ENCODE measurements at regions not wholly inside any gene's neighbourhood (a gene's known extent, or its start where the extent isn't known, plus 50 kb on each side); places are given as distances from the start of the nearest gene placed in this dataset.
"Not testable (repeated sequence)": the region's sequence is repeated elsewhere in the genome, so short reads cannot be mapped to it uniquely, and the experiment has no call there.

GRCh38 chr1:98575955-98576354 is 85.6 kb upstream of the SNX7 start:
- no peaks in the 10 kb centered on the region for H3K27me3 ChIP-seq (ENCODE audit: control insufficient read depth, insufficient read depth, low read length)
- H3K27ac ChIP-seq (ENCODE audit: low read length) = no peak overlapping the region
- H3K9me3 ChIP-seq (ENCODE audit: control insufficient read depth, low read depth, low read length) = no peaks in the 10 kb centered on the region
- no peak overlapping the region for H3K9ac ChIP-seq (ENCODE audit: low read length)
- H3K4me3 ChIP-seq (ENCODE audit: low read length) = no peak overlapping the region
- H3K36me3 ChIP-seq (ENCODE audit: control insufficient read depth, low read depth, low read length) = no peaks in the 10 kb centered on the region
- H3K4me1 ChIP-seq (ENCODE audit: control insufficient read depth, low read depth, low read length) = no peaks in the 10 kb centered on the region

- peaks cover 15% of the 10 kb centered on the region for H3K9me3 ChIP-seq (ENCODE audit: control insufficient read depth, low read depth, low read length)
- H3K4me3 ChIP-seq (ENCODE audit: low read length) = no peak overlapping the region
- H3K27ac ChIP-seq (ENCODE audit: low read length) = no peak overlapping the region
- H3K27me3 ChIP-seq (ENCODE audit: control insufficient read depth, insufficient read depth, low read length) = no peaks in the 10 kb centered on the region
- no peaks in the 10 kb centered on the region for H3K4me1 ChIP-seq (ENCODE audit: control insufficient read depth, low read depth, low read length)
- H3K36me3 ChIP-seq (ENCODE audit: control insufficient read depth, low read depth, low read length) = no peaks in the 10 kb centered on the region
- no peak overlapping the region for H3K9ac ChIP-seq (ENCODE audit: low read length)
These were observed 95.6 kb upstream of the SNX7 start for GRCh38 chr1:98565951-98566350.

- Histone ChIP-seq H3K27me3 (ENCODE audit: control insufficient read depth, insufficient read depth, low read length) (no peaks in the 10 kb centered on the region), H3K4me3 (ENCODE audit: low read length) (no peak overlapping the region), H3K36me3 (ENCODE audit: control insufficient read depth, low read depth, low read length) (no peaks in the 10 kb centered on the region), H3K4me1 (ENCODE audit: control insufficient read depth, low read depth, low read length) (peaks cover 7% of the 10 kb centered on the region), H3K27ac (ENCODE audit: low read length) (no peak overlapping the region), H3K9ac (ENCODE audit: low read length) (no peak overlapping the region), H3K9me3 (ENCODE audit: control insufficient read depth, low read depth, low read length) (peaks cover 15% of the 10 kb centered on the region)
These were observed 102.2 kb upstream of the SNX7 start for GRCh38 chr1:98559291-98559690.

- Histone ChIP-seq H3K9me3 (ENCODE audit: control insufficient read depth, low read depth, low read length) (peaks cover 5% of the 10 kb centered on the region), H3K27me3 (ENCODE audit: control insufficient read depth, insufficient read depth, low read length) (no peaks in the 10 kb centered on the region), H3K9ac (ENCODE audit: low read length) (no peak overlapping the region), H3K27ac (ENCODE audit: low read length) (no peak overlapping the region), H3K4me1 (ENCODE audit: control insufficient read depth, low read depth, low read length) (peaks cover 7% of the 10 kb centered on the region), H3K36me3 (ENCODE audit: control insufficient read depth, low read depth, low read length) (no peaks in the 10 kb centered on the region), H3K4me3 (ENCODE audit: low read length) (no peak overlapping the region)
These were observed 103.6 kb upstream of the SNX7 start for GRCh38 chr1:98557895-98558294.

GRCh38 chr1:98556521-98557158 is 104.9 kb upstream of the SNX7 start:
- Histone ChIP-seq H3K27me3 (ENCODE audit: control insufficient read depth, insufficient read depth, low read length) (no peaks in the 10 kb centered on the region), H3K36me3 (ENCODE audit: control insufficient read depth, low read depth, low read length) (no peaks in the 10 kb centered on the region), H3K4me3 (ENCODE audit: low read length) (no peak overlapping the region), H3K9me3 (ENCODE audit: control insufficient read depth, low read depth, low read length) (peaks cover under 1% of the 10 kb centered on the region), H3K27ac (ENCODE audit: low read length) (no peak overlapping the region), H3K9ac (ENCODE audit: low read length) (no peak overlapping the region), H3K4me1 (ENCODE audit: control insufficient read depth, low read depth, low read length) (peaks cover 7% of the 10 kb centered on the region)

- H3K27me3 ChIP-seq (ENCODE audit: control insufficient read depth, insufficient read depth, low read length) = no peaks in the 10 kb centered on the region
- H3K4me1 ChIP-seq (ENCODE audit: control insufficient read depth, low read depth, low read length) = peaks cover 7% of the 10 kb centered on the region
- no peaks in the 10 kb centered on the region for H3K9me3 ChIP-seq (ENCODE audit: control insufficient read depth, low read depth, low read length)
- no peaks in the 10 kb centered on the region for H3K36me3 ChIP-seq (ENCODE audit: control insufficient read depth, low read depth, low read length)
- H3K4me3 ChIP-seq (ENCODE audit: low read length) = no peak overlapping the region
- H3K9ac ChIP-seq (ENCODE audit: low read length) = no peak overlapping the region
- no peak overlapping the region for H3K27ac ChIP-seq (ENCODE audit: low read length)
These were observed 105.7 kb upstream of the SNX7 start for GRCh38 chr1:98555814-98556213.

- H3K9me3 ChIP-seq (ENCODE audit: control insufficient read depth, low read depth, low read length); H3K9ac ChIP-seq (ENCODE audit: low read length); H3K4me1 ChIP-seq (ENCODE audit: control insufficient read depth, low read depth, low read length); H3K27ac ChIP-seq (ENCODE audit: low read length); H3K27me3 ChIP-seq (ENCODE audit: control insufficient read depth, insufficient read depth, low read length); H3K4me3 ChIP-seq (ENCODE audit: low read length); H3K36me3 ChIP-seq (ENCODE audit: control insufficient read depth, low read depth, low read length): not testable (repeated sequence)
These were observed 108.9 kb upstream of the SNX7 start for GRCh38 chr1:98552576-98553074.

- no peaks in the 10 kb centered on the region for H3K27me3 ChIP-seq (ENCODE audit: control insufficient read depth, insufficient read depth, low read length)
- no peak overlapping the region for H3K4me3 ChIP-seq (ENCODE audit: low read length)
- no peaks in the 10 kb centered on the region for H3K4me1 ChIP-seq (ENCODE audit: control insufficient read depth, low read depth, low read length)
- no peak overlapping the region for H3K9ac ChIP-seq (ENCODE audit: low read length)
- no peaks in the 10 kb centered on the region for H3K9me3 ChIP-seq (ENCODE audit: control insufficient read depth, low read depth, low read length)
- H3K36me3 ChIP-seq (ENCODE audit: control insufficient read depth, low read depth, low read length) = no peaks in the 10 kb centered on the region
- no peak overlapping the region for H3K27ac ChIP-seq (ENCODE audit: low read length)
These were observed 111.4 kb upstream of the SNX7 start for GRCh38 chr1:98550076-98550475.

- H3K9me3 ChIP-seq (ENCODE audit: control insufficient read depth, low read depth, low read length) = no peaks in the 10 kb centered on the region
- H3K36me3 ChIP-seq (ENCODE audit: control insufficient read depth, low read depth, low read length) = no peaks in the 10 kb centered on the region
- H3K27ac ChIP-seq (ENCODE audit: low read length) = no peak overlapping the region
- no peaks in the 10 kb centered on the region for H3K4me1 ChIP-seq (ENCODE audit: control insufficient read depth, low read depth, low read length)
- no peak overlapping the region for H3K4me3 ChIP-seq (ENCODE audit: low read length)
- no peaks in the 10 kb centered on the region for H3K27me3 ChIP-seq (ENCODE audit: control insufficient read depth, insufficient read depth, low read length)
- H3K9ac ChIP-seq (ENCODE audit: low read length) = no peak overlapping the region
These were observed 115.2 kb upstream of the SNX7 start for GRCh38 chr1:98546319-98546718.

- H3K4me1 ChIP-seq (ENCODE audit: control insufficient read depth, low read depth, low read length) = no peaks in the 10 kb centered on the region
- no peaks in the 10 kb centered on the region for H3K27me3 ChIP-seq (ENCODE audit: control insufficient read depth, insufficient read depth, low read length)
- H3K9me3 ChIP-seq (ENCODE audit: control insufficient read depth, low read depth, low read length) = no peaks in the 10 kb centered on the region
- no peak overlapping the region for H3K4me3 ChIP-seq (ENCODE audit: low read length)
- H3K27ac ChIP-seq (ENCODE audit: low read length) = no peak overlapping the region
- no peak overlapping the region for H3K9ac ChIP-seq (ENCODE audit: low read length)
- no peaks in the 10 kb centered on the region for H3K36me3 ChIP-seq (ENCODE audit: control insufficient read depth, low read depth, low read length)
These were observed 123.4 kb upstream of the SNX7 start for GRCh38 chr1:98538106-98538505.

- Histone ChIP-seq H3K9me3 (ENCODE audit: control insufficient read depth, low read depth, low read length) (no peaks in the 10 kb centered on the region), H3K27me3 (ENCODE audit: control insufficient read depth, insufficient read depth, low read length) (no peaks in the 10 kb centered on the region), H3K4me3 (ENCODE audit: low read length) (no peak overlapping the region), H3K27ac (ENCODE audit: low read length) (no peak overlapping the region), H3K9ac (ENCODE audit: low read length) (no peak overlapping the region), H3K4me1 (ENCODE audit: control insufficient read depth, low read depth, low read length) (no peaks in the 10 kb centered on the region), H3K36me3 (ENCODE audit: control insufficient read depth, low read depth, low read length) (no peaks in the 10 kb centered on the region)
These were observed 138.3 kb upstream of the SNX7 start for GRCh38 chr1:98523256-98523655.

- Histone ChIP-seq H3K4me1 (ENCODE audit: control insufficient read depth, low read depth, low read length) (peaks cover 4% of the 10 kb centered on the region), H3K9me3 (ENCODE audit: control insufficient read depth, low read depth, low read length) (no peaks in the 10 kb centered on the region), H3K9ac (ENCODE audit: low read length) (no peak overlapping the region), H3K4me3 (ENCODE audit: low read length) (no peak overlapping the region), H3K27ac (ENCODE audit: low read length) (no peak overlapping the region), H3K27me3 (ENCODE audit: control insufficient read depth, insufficient read depth, low read length) (no peaks in the 10 kb centered on the region), H3K36me3 (ENCODE audit: control insufficient read depth, low read depth, low read length) (no peaks in the 10 kb centered on the region)
These were observed 145.2 kb upstream of the SNX7 start for GRCh38 chr1:98516306-98516705.
